Nucleus accumbens (tissue), 56 donors: ENCODE measurements at regions not wholly inside any gene's neighbourhood (a gene's known extent, or its start where the extent isn't known, plus 50 kb on each side); places are given as distances from the start of the nearest gene placed in this dataset.
"Not testable (repeated sequence)": the region's sequence is repeated elsewhere in the genome, so short reads cannot be mapped to it uniquely, and the experiment has no call there.

Source experiments
- DNase-seq, 56 donors: peaks; one replicate each; lab custom pipeline; 2025; lab: John Stamatoyannopoulos, UW

GRCh38 chr2:91742973-91743490 lies 3051.6 kb downstream of the RPIA start:
- not testable (repeated sequence) for DNase-seq

GRCh38 chr2:91743910-91744309 lies 3052.4 kb downstream of the RPIA start:
- DNase-seq: not testable (repeated sequence)

- not testable (repeated sequence) for DNase-seq
Observed at GRCh38 chr2:91744700-91745141, 3053.2 kb downstream of the RPIA start.

GRCh38 chr2:91748902-91749301 lies 3057.4 kb downstream of the RPIA start:
- no peak for DNase-seq

GRCh38 chr2:91749665-91750064 lies 3058.2 kb downstream of the RPIA start:
- DNase-seq: not testable (repeated sequence)

- DNase-seq: not testable (repeated sequence)
Observed at GRCh38 chr2:91759361-91759941, 3068.0 kb downstream of the RPIA start.

- DNase-seq: not testable (repeated sequence)
Observed at GRCh38 chr2:91760672-91761071, 3069.2 kb downstream of the RPIA start.

GRCh38 chr2:91762312-91762711 lies 3070.8 kb downstream of the RPIA start:
- not testable (repeated sequence) for DNase-seq

GRCh38 chr2:91763710-91764109 lies 3072.2 kb downstream of the RPIA start:
- not testable (repeated sequence) for DNase-seq

- DNase-seq: peak in 4 of 56 donors; percentile 8 to 29 (median 12)
Observed at GRCh38 chr2:91764581-91765002, 3073.1 kb downstream of the RPIA start.

GRCh38 chr2:91765018-91765754 lies 3073.7 kb downstream of the RPIA start:
- not testable (repeated sequence) for DNase-seq

- DNase-seq: peak in 3 of 56 donors; percentile 0 to 14 (median 5)
Observed at GRCh38 chr2:91766349-91767048, 3075.0 kb downstream of the RPIA start.

- DNase-seq: not testable (repeated sequence)
Observed at GRCh38 chr2:91768301-91768700, 3076.8 kb downstream of the RPIA start.

- DNase-seq: not testable (repeated sequence)
Observed at GRCh38 chr2:91768997-91769396, 3077.5 kb downstream of the RPIA start.

GRCh38 chr2:91770046-91770575 lies 3078.6 kb downstream of the RPIA start:
- DNase-seq: peak in 3 of 56 donors; percentile 8 to 14 (median 14)

- DNase-seq: not testable (repeated sequence)
Observed at GRCh38 chr2:91771604-91772003, 3080.1 kb downstream of the RPIA start.

GRCh38 chr2:91772240-91772937 lies 3080.9 kb downstream of the RPIA start:
- DNase-seq: not testable (repeated sequence)

GRCh38 chr2:91773810-91774209 lies 3082.3 kb downstream of the RPIA start:
- DNase-seq: not testable (repeated sequence)

- DNase-seq: not testable (repeated sequence)
Observed at GRCh38 chr2:91775193-91775592, 3083.7 kb downstream of the RPIA start.

- not testable (repeated sequence) for DNase-seq
Observed at GRCh38 chr2:91780324-91780723, 3088.9 kb downstream of the RPIA start.
